SK-N-SH treated with all-trans-retinoic acid at 6 μM for 48 hours (cell line): ENCODE measurements at regions not wholly inside any gene's neighbourhood (a gene's known extent, or its start where the extent isn't known, plus 50 kb on each side); places are given as distances from the start of the nearest gene placed in this dataset.

Source experiments
- ATAC-seq: fragments of 200-7000 bp; cut with Tn5 transposase; 3 replicates; pipeline ENCODE4 v1.9.1; 2020; ENCODE audit warnings: mild to moderate bottlenecking, moderate library complexity
- BACH2 ChIP-seq: fragments of 250-450 bp; sonication (Bioruptor Pico); IDR thresholded peaks from 2 replicates; pipeline ENCODE4 v1.9.0; 2021; ENCODE audit warnings: mild to moderate bottlenecking, borderline replicate concordance
- CREB5 ChIP-seq: fragments of 250-450 bp; sonication (Bioruptor Pico); IDR thresholded peaks from 2 replicates; pipeline ENCODE4 v1.5.1; 2020; ENCODE audit warnings: low read depth, mild to moderate bottlenecking, moderate library complexity
- CSRNP3 ChIP-seq: fragments of 250-450 bp; sonication (Bioruptor Pico); IDR thresholded peaks from 2 replicates; pipeline ENCODE4 v1.5.1; 2021; ENCODE audit warnings: mild to moderate bottlenecking, moderate library complexity
- ESRRG ChIP-seq: fragments of 250-450 bp; sonication (Bioruptor Pico); IDR thresholded peaks from 2 replicates; pipeline ENCODE4 v1.6.1; 2021; ENCODE audit warnings: mild to moderate bottlenecking
- GLIS3 ChIP-seq: fragments of 250-450 bp; sonication (Bioruptor Pico); IDR thresholded peaks from 2 replicates; pipeline ENCODE4 v1.5.0; 2020; ENCODE audit warnings: mild to moderate bottlenecking, moderate library complexity
- ISL1 ChIP-seq: fragments of 250-450 bp; sonication (Bioruptor Pico); IDR thresholded peaks from 2 replicates; pipeline ENCODE4 v2.1.2; 2022; ENCODE audit warnings: mild to moderate bottlenecking, moderate library complexity
- OSR1 ChIP-seq: fragments of 250-450 bp; sonication (Bioruptor Pico); IDR thresholded peaks from 2 replicates; pipeline ENCODE4 v1.8.0; 2022; ENCODE audit warnings: moderate library complexity, mild to moderate bottlenecking, inconsistent platforms
- PATZ1 ChIP-seq: fragments of 250-450 bp; sonication (Bioruptor Pico); IDR thresholded peaks from 2 replicates; pipeline ENCODE4 v1.8.0; 2020; ENCODE audit warnings: mild to moderate bottlenecking, moderate library complexity, borderline replicate concordance
- POU6F1 ChIP-seq: fragments of 250-450 bp; sonication (Bioruptor Pico); IDR thresholded peaks from 2 replicates; pipeline ENCODE4 v1.8.0; 2021; ENCODE audit warnings: low read depth, mild to moderate bottlenecking, moderate library complexity, borderline replicate concordance
- PPARA ChIP-seq: fragments of 250-450 bp; sonication (Bioruptor Pico); IDR thresholded peaks from 2 replicates; pipeline ENCODE4 v1.5.0; 2020; ENCODE audit warnings: mild to moderate bottlenecking, borderline replicate concordance
- RARB ChIP-seq: fragments of 250-450 bp; sonication (Bioruptor Pico); IDR thresholded peaks from 2 replicates; pipeline ENCODE4 v1.8.0; 2021; ENCODE audit warnings: mild to moderate bottlenecking, moderate library complexity
- SNAI2 ChIP-seq: fragments of 250-450 bp; sonication (Bioruptor Pico); IDR thresholded peaks from 2 replicates; pipeline ENCODE4 v1.5.0; 2020; ENCODE audit warnings: mild to moderate bottlenecking, moderate library complexity
- TCF4 ChIP-seq: fragments of 250-450 bp; sonication (Bioruptor Pico); IDR thresholded peaks from 2 replicates; pipeline ENCODE4 v1.8.0; 2021; ENCODE audit warnings: mild to moderate bottlenecking, moderate library complexity, borderline replicate concordance
- TOX ChIP-seq: fragments of 250-450 bp; sonication (Bioruptor Pico); IDR thresholded peaks from 2 replicates; pipeline ENCODE4 v1.8.0; 2021; ENCODE audit warnings: mild to moderate bottlenecking, moderate library complexity, borderline replicate concordance
- TSHZ2 ChIP-seq: fragments of 250-450 bp; sonication (Bioruptor Pico); IDR thresholded peaks from 2 replicates; pipeline ENCODE4 v1.5.0; 2020; ENCODE audit warnings: mild to moderate bottlenecking, moderate library complexity
- ZC3H10 ChIP-seq: fragments of 250-450 bp; sonication (Bioruptor Pico); IDR thresholded peaks from 2 replicates; pipeline ENCODE4 v1.5.1; 2021; ENCODE audit warnings: mild to moderate bottlenecking, moderate library complexity
- ZFP3 ChIP-seq: fragments of 250-450 bp; sonication (Bioruptor Pico); IDR thresholded peaks from 2 replicates; pipeline ENCODE4 v1.5.0; 2020; ENCODE audit warnings: mild to moderate bottlenecking, moderate library complexity
- ZFP30 ChIP-seq: fragments of 450-650 bp; formaldehyde crosslinking; IDR thresholded peaks from 2 replicates; pipeline ENCODE4 v1.5.0; 2022; ENCODE audit warnings: mild to moderate bottlenecking, moderate library complexity
- ZNF565 ChIP-seq: fragments of 450-650 bp; formaldehyde crosslinking; conservative IDR thresholded peaks from 2 replicates; pipeline ENCODE4 v1.5.0; 2020; ENCODE audit warnings: low read depth, mild to moderate bottlenecking, moderate library complexity
- ZNF70 ChIP-seq: fragments of 450-650 bp; formaldehyde crosslinking; IDR thresholded peaks from 2 replicates; pipeline ENCODE4 v1.5.0; 2020; ENCODE audit warnings: mild to moderate bottlenecking, moderate library complexity
- ZNF8 ChIP-seq: fragments of 450-650 bp; formaldehyde crosslinking; IDR thresholded peaks from 2 replicates; pipeline ENCODE4 v1.5.0; 2020; ENCODE audit warnings: mild to moderate bottlenecking, moderate library complexity

- ATAC-seq, result peak; percentile 81
- TF ChIP-seq ZNF70 (CRISPR knock-in tag) (no peak), ZC3H10 (CRISPR knock-in tag) (no peak), ZNF8 (CRISPR knock-in tag) (no peak), CSRNP3 (CRISPR knock-in tag) (no peak)
Measured at GRCh38 chr14:65211341-65211987, 109.1 kb upstream of the MAX start.

- TF ChIP-seq ESRRG (CRISPR knock-in tag) (no peak), TSHZ2 (no peak), ZNF565 (CRISPR knock-in tag) (no peak), GLIS3 (CRISPR knock-in tag) (no peak), OSR1 (CRISPR knock-in tag) (no peak), ZNF70 (CRISPR knock-in tag) (no peak), SNAI2 (CRISPR knock-in tag) (no peak), PPARA (CRISPR knock-in tag) (no peak), ISL1 (CRISPR knock-in tag) (no peak), PATZ1 (CRISPR knock-in tag) (no peak), ZNF8 (CRISPR knock-in tag) (no peak), TCF4 (CRISPR knock-in tag) (no peak), ZC3H10 (CRISPR knock-in tag) (no peak), CREB5 (no peak), BACH2 (CRISPR knock-in tag) (no peak), TOX (CRISPR knock-in tag) (no peak)
- no peak for ATAC-seq
Measured at GRCh38 chr14:65213316-65213715, 111.0 kb upstream of the MAX start.

GRCh38 chr14:65214741-65215140, 112.4 kb upstream of the MAX start:
- TF ChIP-seq RARB (0 out of 2 replicates have a peak, but pooled peaks have one; percentile 14), CSRNP3 (CRISPR knock-in tag) (no peak), SNAI2 (CRISPR knock-in tag) (no peak), TOX (CRISPR knock-in tag) (0 out of 2 replicates have a peak, but pooled peaks have one; percentile 39), ZFP3 (CRISPR knock-in tag) (no peak)
- TF ChIP-seq, all 23 proteins: peak for 2
- peak; percentile 76 for ATAC-seq

- no peak for ATAC-seq
- TF ChIP-seq ISL1 (CRISPR knock-in tag) (no peak), CREB5 (no peak), BACH2 (CRISPR knock-in tag) (no peak), SNAI2 (CRISPR knock-in tag) (no peak), TCF4 (CRISPR knock-in tag) (no peak), ZFP3 (CRISPR knock-in tag) (no peak), ZFP30 (CRISPR knock-in tag) (no peak), GLIS3 (CRISPR knock-in tag) (no peak), CSRNP3 (CRISPR knock-in tag) (no peak), POU6F1 (CRISPR knock-in tag) (no peak), RARB (no peak), TOX (CRISPR knock-in tag) (no peak)
Measured at GRCh38 chr14:65219353-65219752, 117.0 kb upstream of the MAX start.
